ENCODE measurements at regions not wholly inside any gene's neighbourhood (a gene's known extent, or its start where the extent isn't known, plus 50 kb on each side); places are given as distances from the start of the nearest gene placed in this dataset.

DNA sequence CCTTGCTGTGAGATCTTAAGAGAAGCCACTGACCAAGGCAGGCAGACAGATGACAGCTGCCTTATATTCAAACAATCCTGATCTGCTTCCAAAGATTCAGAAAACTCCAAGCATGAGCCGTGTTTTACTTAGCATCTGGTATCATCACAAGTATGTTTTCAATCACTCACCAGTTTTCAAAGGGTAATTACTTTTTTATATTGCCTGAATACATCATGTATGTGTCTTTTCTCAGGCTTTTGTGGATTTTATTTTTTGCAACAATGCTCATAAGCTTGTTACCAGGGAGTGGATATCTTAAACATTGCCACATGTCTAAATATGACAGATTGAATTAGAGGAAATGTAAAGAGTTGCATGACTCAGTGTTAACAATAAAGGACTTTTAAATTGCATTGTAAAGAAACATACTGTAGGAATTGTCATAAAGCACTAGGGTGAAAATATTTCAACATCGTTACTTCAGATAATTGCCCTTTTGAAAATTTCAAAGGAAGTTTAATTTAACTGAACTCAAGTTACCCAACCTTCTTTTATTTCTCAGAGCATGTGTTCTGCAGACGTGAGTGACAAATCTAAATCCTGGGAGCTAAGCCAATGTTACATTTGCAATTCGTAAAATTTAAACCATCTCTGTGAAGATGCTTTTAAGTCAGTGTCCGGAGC is 326.1 kb downstream of the PLK2 start:
- TF ChIP-seq CTCF (IDR thresholded peaks at IDR 0.05) (no peak), ZFX (IDR thresholded peaks at IDR 0.05; ENCODE audit: borderline replicate concordance) (no peak)

Measured in 22Rv1 (cell line).